ENCODE measurements at regions not wholly inside any gene's neighbourhood (a gene's known extent, or its start where the extent isn't known, plus 50 kb on each side); places are given as distances from the start of the nearest gene placed in this dataset.

GRCh38 chr4:85222561-85222960 lies 252.4 kb upstream of the ARHGAP24 start:
- TF ChIP-seq ELK1 (CRISPR knock-in tag; IDR thresholded peaks at IDR 0.05), result no peak
- no peak for TF ChIP-seq TAF7 (tag; IDR thresholded peaks at IDR 0.05)
- no peak for TF ChIP-seq BRF2 (IDR thresholded peaks at IDR 0.05; ENCODE audit: borderline replicate concordance, insufficient read depth, insufficient read length)
- no peak for TF ChIP-seq POLR2A (conservative IDR thresholded peaks at IDR 0.05)
- no peak for TF ChIP-seq ZKSCAN1 (IDR thresholded peaks at IDR 0.05; ENCODE audit: low read depth, low read length)
- TF ChIP-seq GABPA (tag; conservative IDR thresholded peaks at IDR 0.05; ENCODE audit: low read depth), result no peak
- TF ChIP-seq, protein P1, sequence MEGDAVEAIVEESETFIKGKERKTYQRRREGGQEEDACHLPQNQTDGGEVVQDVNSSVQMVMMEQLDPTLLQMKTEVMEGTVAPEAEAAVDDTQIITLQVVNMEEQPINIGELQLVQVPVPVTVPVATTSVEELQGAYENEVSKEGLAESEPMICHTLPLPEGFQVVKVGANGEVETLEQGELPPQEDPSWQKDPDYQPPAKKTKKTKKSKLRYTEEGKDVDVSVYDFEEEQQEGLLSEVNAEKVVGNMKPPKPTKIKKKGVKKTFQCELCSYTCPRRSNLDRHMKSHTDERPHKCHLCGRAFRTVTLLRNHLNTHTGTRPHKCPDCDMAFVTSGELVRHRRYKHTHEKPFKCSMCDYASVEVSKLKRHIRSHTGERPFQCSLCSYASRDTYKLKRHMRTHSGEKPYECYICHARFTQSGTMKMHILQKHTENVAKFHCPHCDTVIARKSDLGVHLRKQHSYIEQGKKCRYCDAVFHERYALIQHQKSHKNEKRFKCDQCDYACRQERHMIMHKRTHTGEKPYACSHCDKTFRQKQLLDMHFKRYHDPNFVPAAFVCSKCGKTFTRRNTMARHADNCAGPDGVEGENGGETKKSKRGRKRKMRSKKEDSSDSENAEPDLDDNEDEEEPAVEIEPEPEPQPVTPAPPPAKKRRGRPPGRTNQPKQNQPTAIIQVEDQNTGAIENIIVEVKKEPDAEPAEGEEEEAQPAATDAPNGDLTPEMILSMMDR (IDR thresholded peaks at IDR 0.05 in 2 of 3, conservative IDR thresholded peaks at IDR 0.05 in 1 of 3; ENCODE audit: insufficient read depth in 2 of 3, low read depth in 1 of 3, low read length in 3 of 3), result no peak
- TF ChIP-seq MYBL2 (IDR thresholded peaks at IDR 0.05; ENCODE audit: low read depth), result no peak
- no peak for TF ChIP-seq MYBL2 (CRISPR knock-in tag; IDR thresholded peaks at IDR 0.05; ENCODE audit: borderline replicate concordance)
- no peak for TF ChIP-seq HDAC6 (IDR thresholded peaks at IDR 0.05; ENCODE audit: low read depth, low read length)
- no peak for TF ChIP-seq MED1 (CRISPR knock-in tag; IDR thresholded peaks at IDR 0.05; ENCODE audit: borderline replicate concordance)
- no peak for TF ChIP-seq SIN3A (IDR thresholded peaks at IDR 0.05; ENCODE audit: borderline replicate concordance in 2 of 2, control insufficient read depth in 1 of 2, low read depth in 2 of 2, low read length in 2 of 2)

Data from K562 (cell line).